GM23338 (cell line): ENCODE measurements at regions not wholly inside any gene's neighbourhood (a gene's known extent, or its start where the extent isn't known, plus 50 kb on each side); places are given as distances from the start of the nearest gene placed in this dataset.

ENCODE experiments used
- ATAC-seq: fragments of 200-7000 bp; cut with Tn5 transposase; 3 replicates; pipeline ENCODE4 v1.9.1; 2020
- DNase-seq: peaks from one replicate; pipeline ENCODE4 v3.0.0-alpha.2; 2015; ENCODE audit warnings: low spot score
- H2AFZ ChIP-seq: fragments of 200-600 bp; sonication (generic); 2 replicates; pipeline ENCODE4 v1.8.0; 2016; ENCODE audit warnings: antibody characterized with exemption, mild to moderate bottlenecking, moderate library complexity
- H3F3A ChIP-seq: fragments of 200-600 bp; sonication (generic); replicated peaks from 2 replicates; pipeline ENCODE4 v1.8.0; 2017; ENCODE audit warnings: antibody characterized with exemption, mixed run types, low read depth
- H3K27ac ChIP-seq: fragments of 200-600 bp; sonication (generic); 2 replicates; pipeline ENCODE4 v1.6.1; 2016; ENCODE audit warnings: low read depth
- H3K27me3 ChIP-seq: fragments of 200-600 bp; sonication (generic); 2 replicates; pipeline ENCODE4 v1.8.0; 2016; ENCODE audit warnings: mild to moderate bottlenecking, mixed run types, moderate library complexity; ENCODE audit not compliant: insufficient read depth
- H3K36me3 ChIP-seq: fragments of 200-600 bp; sonication (generic); 2 replicates; pipeline ENCODE4 v1.8.0; 2016; ENCODE audit warnings: mild to moderate bottlenecking; ENCODE audit not compliant: insufficient read depth
- H3K4me1 ChIP-seq: fragments of 200-600 bp; sonication (generic); 2 replicates; pipeline ENCODE4 v1.8.0; 2016; ENCODE audit warnings: mild to moderate bottlenecking, moderate library complexity; ENCODE audit not compliant: insufficient read depth
- H3K4me2 ChIP-seq: fragments of 200-600 bp; sonication (generic); 2 replicates; pipeline ENCODE4 v1.7.1; 2017; ENCODE audit warnings: mixed run types
- H3K4me3 ChIP-seq: fragments of 200-600 bp; sonication (generic); 2 replicates; pipeline ENCODE4 v1.6.1; 2016; ENCODE audit warnings: mixed run types
- H3K79me2 ChIP-seq: fragments of 200-600 bp; sonication (generic); replicated peaks from 2 replicates; pipeline ENCODE4 v1.8.0; 2017; ENCODE audit warnings: mild to moderate bottlenecking; ENCODE audit not compliant: insufficient read depth
- H3K9me2 ChIP-seq: fragments of 200-600 bp; sonication (generic); 2 replicates; pipeline ENCODE4 v1.8.0; 2017; ENCODE audit not compliant: insufficient read depth
- H4K20me1 ChIP-seq: fragments of 200-600 bp; sonication (generic); replicated peaks from 2 replicates; pipeline ENCODE4 v1.8.0; 2017; ENCODE audit warnings: mild to moderate bottlenecking; ENCODE audit not compliant: insufficient read depth
- H3K27ac Mint-ChIP-seq: 2 replicates; pipeline ENCODE4 v1.8.0; 2020; ENCODE audit warnings: inconsistent platforms, mild to moderate bottlenecking, moderate library complexity, mixed read lengths
- H3K27me3 Mint-ChIP-seq: 3 replicates; pipeline ENCODE4 v1.8.0; 2022; ENCODE audit warnings: low read depth, mild to moderate bottlenecking, moderate library complexity, mixed read lengths, inconsistent platforms; ENCODE audit not compliant: insufficient read depth, poor library complexity
- H3K36me3 Mint-ChIP-seq: 3 replicates; pipeline ENCODE4 v1.8.0; 2021; ENCODE audit warnings: low read depth, mild to moderate bottlenecking, inconsistent platforms, moderate library complexity, mixed read lengths
- H3K4me1 Mint-ChIP-seq: 3 replicates; pipeline ENCODE4 v1.8.0; 2020; ENCODE audit warnings: mild to moderate bottlenecking, inconsistent platforms, mixed read lengths
- H3K4me3 Mint-ChIP-seq: 3 replicates; pipeline ENCODE4 v1.8.0; 2021; ENCODE audit warnings: moderate library complexity, mild to moderate bottlenecking, inconsistent platforms, mixed read lengths
- H3K9me3 Mint-ChIP-seq: 3 replicates; pipeline ENCODE4 v1.8.0; 2020; ENCODE audit warnings: moderate library complexity, mild to moderate bottlenecking, inconsistent platforms, mixed read lengths
- CREB1 ChIP-seq: fragments of 250-450 bp; sonication (Bioruptor Pico); IDR thresholded peaks from 2 replicates; pipeline ENCODE4 v1.5.0; 2020; ENCODE audit warnings: low read depth, mild to moderate bottlenecking, moderate library complexity
- EZH2 ChIP-seq: fragments of 200-600 bp; sonication (generic); IDR thresholded peaks from one replicate; pipeline ENCODE4 v1.8.0; 2017; ENCODE audit warnings: antibody characterized with exemption, mild to moderate bottlenecking, low read depth; ENCODE audit not compliant: unreplicated experiment
- EZH2phosphoT487 ChIP-seq: fragments of 200-600 bp; sonication (generic); IDR thresholded peaks from one replicate; pipeline ENCODE4 v1.8.1; 2018; ENCODE audit warnings: antibody characterized with exemption; ENCODE audit not compliant: unreplicated experiment
- JUNB ChIP-seq: IDR thresholded peaks from one replicate; pipeline ENCODE4 v1.6.1; 2016; ENCODE audit warnings: antibody characterized with exemption; ENCODE audit not compliant: unreplicated experiment
- NANOG ChIP-seq: IDR thresholded peaks from 2 replicates; pipeline ENCODE4 v1.6.1; 2016; ENCODE audit warnings: antibody characterized with exemption, borderline replicate concordance
- POLR2AphosphoS5 ChIP-seq: IDR thresholded peaks from 2 replicates; pipeline ENCODE4 v1.6.1; 2016; ENCODE audit warnings: antibody characterized with exemption, low read depth
- STAT1 ChIP-seq: IDR thresholded peaks from one replicate; pipeline ENCODE4 v1.6.1; 2016; ENCODE audit warnings: antibody characterized with exemption; ENCODE audit not compliant: unreplicated experiment
- ZNF114 ChIP-seq: fragments of 250-450 bp; sonication (Bioruptor Pico); IDR thresholded peaks from 2 replicates; pipeline ENCODE4 v1.5.0; 2020; ENCODE audit warnings: mild to moderate bottlenecking, moderate library complexity
- ZNF331 ChIP-seq: fragments of 250-450 bp; sonication (Bioruptor Pico); IDR thresholded peaks from 2 replicates; pipeline ENCODE4 v1.5.0; 2020; ENCODE audit warnings: low read depth, mild to moderate bottlenecking, moderate library complexity
- TF ChIP-seq, protein P1 (sequence below): fragments of 250-450 bp; sonication (Bioruptor Pico); IDR thresholded peaks from 2 replicates; pipeline ENCODE4 v1.5.0; 2020; ENCODE audit warnings: mild to moderate bottlenecking, moderate library complexity
- TF ChIP-seq, protein P2 (sequence below), 2 experiments: fragments of 200-600 bp in 1 of 2; sonication (generic) in 1 of 2; conservative IDR thresholded peaks; 2 replicates each; pipeline versions ENCODE4 v1.5.1 to v1.6.1; 2016 to 2017; ENCODE audit warnings: antibody characterized with exemption in 2 of 2, low read depth in 2 of 2, mild to moderate bottlenecking in 2 of 2, moderate library complexity in 1 of 2
- TF ChIP-seq, protein P3 (sequence below): IDR thresholded peaks from one replicate; pipeline ENCODE4 v1.6.1; 2018; ENCODE audit warnings: antibody characterized with exemption; ENCODE audit not compliant: unreplicated experiment
- TF ChIP-seq, protein P4 (sequence below): IDR thresholded peaks from 2 replicates; pipeline ENCODE4 v1.6.1; 2016; ENCODE audit warnings: antibody characterized with exemption

DNA sequence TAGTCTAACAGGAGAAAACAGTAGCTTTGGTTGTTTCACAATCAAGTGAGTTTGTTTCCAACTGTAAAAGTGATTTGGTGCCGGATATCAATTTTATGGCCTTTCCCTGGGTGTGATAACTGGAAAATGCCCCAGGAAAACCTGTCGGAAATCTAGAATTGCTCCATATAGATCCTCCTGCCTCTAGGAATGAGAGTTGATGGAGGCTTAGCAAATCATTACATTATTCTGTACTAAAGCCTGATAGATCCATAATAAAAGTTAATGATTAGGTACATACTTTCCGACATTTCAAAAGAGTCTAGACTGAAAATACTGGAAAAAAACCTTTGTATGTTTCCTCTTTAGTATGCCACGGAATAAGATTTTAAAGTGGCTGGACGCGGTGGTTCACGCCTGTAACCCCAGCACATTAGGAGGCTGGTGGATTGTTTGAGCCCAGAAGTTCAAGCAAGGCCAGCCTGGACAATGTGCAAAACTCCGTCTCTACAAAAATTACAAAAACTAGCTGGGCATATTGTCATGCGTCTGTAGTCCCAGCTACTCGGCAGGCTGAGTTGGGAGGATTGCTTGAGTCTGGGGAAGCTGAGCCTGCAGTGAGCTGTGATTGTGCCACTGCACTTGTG lies 70.0 kb upstream of the SLC45A1 start:
- DNase-seq (no peak), ATAC-seq (no peak)
- no peak overlapping the region for H3K27ac Mint-ChIP-seq
- no peaks in the 10 kb centered on the region for H3K9me3 Mint-ChIP-seq
- H4K20me1 ChIP-seq, result no peaks in the 10 kb centered on the region
- H3K36me3 ChIP-seq, result no peaks in the 10 kb centered on the region
- no peaks in the 10 kb centered on the region for H3F3A ChIP-seq
- no peaks in the 10 kb centered on the region for H3K36me3 Mint-ChIP-seq
- H3K4me3 Mint-ChIP-seq, result no peak overlapping the region
- no peaks in the 10 kb centered on the region for H3K9me2 ChIP-seq
- H3K79me2 ChIP-seq, result no peaks in the 10 kb centered on the region
- H3K27ac ChIP-seq, result no peak overlapping the region
- H3K4me3 ChIP-seq, result no peak overlapping the region
- peaks cover 5% of the 10 kb centered on the region for H3K27me3 Mint-ChIP-seq
- H2AFZ ChIP-seq, result no peak overlapping the region
- peaks cover 8% of the 10 kb centered on the region for H3K4me1 Mint-ChIP-seq
- H3K4me2 ChIP-seq, result no peak overlapping the region
- no peaks in the 10 kb centered on the region for H3K4me1 ChIP-seq
- no peak for TF ChIP-seq STAT1
- TF ChIP-seq ZNF114 (CRISPR knock-in tag), result no peak
- TF ChIP-seq, protein P1, sequence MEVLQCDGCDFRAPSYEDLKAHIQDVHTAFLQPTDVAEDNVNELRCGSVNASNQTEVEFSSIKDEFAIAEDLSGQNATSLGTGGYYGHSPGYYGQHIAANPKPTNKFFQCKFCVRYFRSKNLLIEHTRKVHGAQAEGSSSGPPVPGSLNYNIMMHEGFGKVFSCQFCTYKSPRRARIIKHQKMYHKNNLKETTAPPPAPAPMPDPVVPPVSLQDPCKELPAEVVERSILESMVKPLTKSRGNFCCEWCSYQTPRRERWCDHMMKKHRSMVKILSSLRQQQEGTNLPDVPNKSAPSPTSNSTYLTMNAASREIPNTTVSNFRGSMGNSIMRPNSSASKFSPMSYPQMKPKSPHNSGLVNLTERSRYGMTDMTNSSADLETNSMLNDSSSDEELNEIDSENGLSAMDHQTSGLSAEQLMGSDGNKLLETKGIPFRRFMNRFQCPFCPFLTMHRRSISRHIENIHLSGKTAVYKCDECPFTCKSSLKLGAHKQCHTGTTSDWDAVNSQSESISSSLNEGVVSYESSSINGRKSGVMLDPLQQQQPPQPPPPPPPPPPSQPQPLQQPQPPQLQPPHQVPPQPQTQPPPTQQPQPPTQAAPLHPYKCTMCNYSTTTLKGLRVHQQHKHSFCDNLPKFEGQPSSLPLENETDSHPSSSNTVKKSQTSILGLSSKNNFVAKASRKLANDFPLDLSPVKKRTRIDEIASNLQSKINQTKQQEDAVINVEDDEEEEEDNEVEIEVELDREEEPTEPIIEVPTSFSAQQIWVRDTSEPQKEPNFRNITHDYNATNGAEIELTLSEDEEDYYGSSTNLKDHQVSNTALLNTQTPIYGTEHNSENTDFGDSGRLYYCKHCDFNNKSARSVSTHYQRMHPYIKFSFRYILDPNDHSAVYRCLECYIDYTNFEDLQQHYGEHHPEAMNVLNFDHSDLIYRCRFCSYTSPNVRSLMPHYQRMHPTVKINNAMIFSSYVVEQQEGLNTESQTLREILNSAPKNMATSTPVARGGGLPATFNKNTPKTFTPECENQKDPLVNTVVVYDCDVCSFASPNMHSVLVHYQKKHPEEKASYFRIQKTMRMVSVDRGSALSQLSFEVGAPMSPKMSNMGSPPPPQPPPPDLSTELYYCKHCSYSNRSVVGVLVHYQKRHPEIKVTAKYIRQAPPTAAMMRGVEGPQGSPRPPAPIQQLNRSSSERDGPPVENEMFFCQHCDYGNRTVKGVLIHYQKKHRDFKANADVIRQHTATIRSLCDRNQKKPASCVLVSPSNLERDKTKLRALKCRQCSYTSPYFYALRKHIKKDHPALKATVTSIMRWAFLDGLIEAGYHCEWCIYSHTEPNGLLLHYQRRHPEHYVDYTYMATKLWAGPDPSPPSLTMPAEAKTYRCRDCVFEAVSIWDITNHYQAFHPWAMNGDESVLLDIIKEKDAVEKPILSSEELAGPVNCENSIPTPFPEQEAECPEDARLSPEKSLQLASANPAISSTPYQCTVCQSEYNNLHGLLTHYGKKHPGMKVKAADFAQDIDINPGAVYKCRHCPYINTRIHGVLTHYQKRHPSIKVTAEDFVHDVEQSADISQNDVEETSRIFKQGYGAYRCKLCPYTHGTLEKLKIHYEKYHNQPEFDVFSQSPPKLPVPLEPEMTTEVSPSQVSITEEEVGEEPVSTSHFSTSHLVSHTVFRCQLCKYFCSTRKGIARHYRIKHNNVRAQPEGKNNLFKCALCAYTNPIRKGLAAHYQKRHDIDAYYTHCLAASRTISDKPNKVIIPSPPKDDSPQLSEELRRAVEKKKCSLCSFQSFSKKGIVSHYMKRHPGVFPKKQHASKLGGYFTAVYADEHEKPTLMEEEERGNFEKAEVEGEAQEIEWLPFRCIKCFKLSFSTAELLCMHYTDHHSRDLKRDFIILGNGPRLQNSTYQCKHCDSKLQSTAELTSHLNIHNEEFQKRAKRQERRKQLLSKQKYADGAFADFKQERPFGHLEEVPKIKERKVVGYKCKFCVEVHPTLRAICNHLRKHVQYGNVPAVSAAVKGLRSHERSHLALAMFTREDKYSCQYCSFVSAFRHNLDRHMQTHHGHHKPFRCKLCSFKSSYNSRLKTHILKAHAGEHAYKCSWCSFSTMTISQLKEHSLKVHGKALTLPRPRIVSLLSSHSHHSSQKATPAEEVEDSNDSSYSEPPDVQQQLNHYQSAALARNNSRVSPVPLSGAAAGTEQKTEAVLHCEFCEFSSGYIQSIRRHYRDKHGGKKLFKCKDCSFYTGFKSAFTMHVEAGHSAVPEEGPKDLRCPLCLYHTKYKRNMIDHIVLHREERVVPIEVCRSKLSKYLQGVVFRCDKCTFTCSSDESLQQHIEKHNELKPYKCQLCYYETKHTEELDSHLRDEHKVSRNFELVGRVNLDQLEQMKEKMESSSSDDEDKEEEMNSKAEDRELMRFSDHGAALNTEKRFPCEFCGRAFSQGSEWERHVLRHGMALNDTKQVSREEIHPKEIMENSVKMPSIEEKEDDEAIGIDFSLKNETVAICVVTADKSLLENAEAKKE, result no peak
- no peak for TF ChIP-seq EZH2phosphoT487
- TF ChIP-seq, protein P2, sequence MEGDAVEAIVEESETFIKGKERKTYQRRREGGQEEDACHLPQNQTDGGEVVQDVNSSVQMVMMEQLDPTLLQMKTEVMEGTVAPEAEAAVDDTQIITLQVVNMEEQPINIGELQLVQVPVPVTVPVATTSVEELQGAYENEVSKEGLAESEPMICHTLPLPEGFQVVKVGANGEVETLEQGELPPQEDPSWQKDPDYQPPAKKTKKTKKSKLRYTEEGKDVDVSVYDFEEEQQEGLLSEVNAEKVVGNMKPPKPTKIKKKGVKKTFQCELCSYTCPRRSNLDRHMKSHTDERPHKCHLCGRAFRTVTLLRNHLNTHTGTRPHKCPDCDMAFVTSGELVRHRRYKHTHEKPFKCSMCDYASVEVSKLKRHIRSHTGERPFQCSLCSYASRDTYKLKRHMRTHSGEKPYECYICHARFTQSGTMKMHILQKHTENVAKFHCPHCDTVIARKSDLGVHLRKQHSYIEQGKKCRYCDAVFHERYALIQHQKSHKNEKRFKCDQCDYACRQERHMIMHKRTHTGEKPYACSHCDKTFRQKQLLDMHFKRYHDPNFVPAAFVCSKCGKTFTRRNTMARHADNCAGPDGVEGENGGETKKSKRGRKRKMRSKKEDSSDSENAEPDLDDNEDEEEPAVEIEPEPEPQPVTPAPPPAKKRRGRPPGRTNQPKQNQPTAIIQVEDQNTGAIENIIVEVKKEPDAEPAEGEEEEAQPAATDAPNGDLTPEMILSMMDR (conservative IDR thresholded peaks at IDR 0.05; ENCODE audit: low read depth in 2 of 2), result no peak
- no peak for TF ChIP-seq EZH2
- TF ChIP-seq CREB1 (CRISPR knock-in tag), result no peak
- TF ChIP-seq POLR2AphosphoS5, result no peak
- TF ChIP-seq JUNB, result no peak
- TF ChIP-seq, protein P3, sequence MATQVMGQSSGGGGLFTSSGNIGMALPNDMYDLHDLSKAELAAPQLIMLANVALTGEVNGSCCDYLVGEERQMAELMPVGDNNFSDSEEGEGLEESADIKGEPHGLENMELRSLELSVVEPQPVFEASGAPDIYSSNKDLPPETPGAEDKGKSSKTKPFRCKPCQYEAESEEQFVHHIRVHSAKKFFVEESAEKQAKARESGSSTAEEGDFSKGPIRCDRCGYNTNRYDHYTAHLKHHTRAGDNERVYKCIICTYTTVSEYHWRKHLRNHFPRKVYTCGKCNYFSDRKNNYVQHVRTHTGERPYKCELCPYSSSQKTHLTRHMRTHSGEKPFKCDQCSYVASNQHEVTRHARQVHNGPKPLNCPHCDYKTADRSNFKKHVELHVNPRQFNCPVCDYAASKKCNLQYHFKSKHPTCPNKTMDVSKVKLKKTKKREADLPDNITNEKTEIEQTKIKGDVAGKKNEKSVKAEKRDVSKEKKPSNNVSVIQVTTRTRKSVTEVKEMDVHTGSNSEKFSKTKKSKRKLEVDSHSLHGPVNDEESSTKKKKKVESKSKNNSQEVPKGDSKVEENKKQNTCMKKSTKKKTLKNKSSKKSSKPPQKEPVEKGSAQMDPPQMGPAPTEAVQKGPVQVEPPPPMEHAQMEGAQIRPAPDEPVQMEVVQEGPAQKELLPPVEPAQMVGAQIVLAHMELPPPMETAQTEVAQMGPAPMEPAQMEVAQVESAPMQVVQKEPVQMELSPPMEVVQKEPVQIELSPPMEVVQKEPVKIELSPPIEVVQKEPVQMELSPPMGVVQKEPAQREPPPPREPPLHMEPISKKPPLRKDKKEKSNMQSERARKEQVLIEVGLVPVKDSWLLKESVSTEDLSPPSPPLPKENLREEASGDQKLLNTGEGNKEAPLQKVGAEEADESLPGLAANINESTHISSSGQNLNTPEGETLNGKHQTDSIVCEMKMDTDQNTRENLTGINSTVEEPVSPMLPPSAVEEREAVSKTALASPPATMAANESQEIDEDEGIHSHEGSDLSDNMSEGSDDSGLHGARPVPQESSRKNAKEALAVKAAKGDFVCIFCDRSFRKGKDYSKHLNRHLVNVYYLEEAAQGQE, result no peak
- no peak for TF ChIP-seq NANOG
- TF ChIP-seq, protein P4, sequence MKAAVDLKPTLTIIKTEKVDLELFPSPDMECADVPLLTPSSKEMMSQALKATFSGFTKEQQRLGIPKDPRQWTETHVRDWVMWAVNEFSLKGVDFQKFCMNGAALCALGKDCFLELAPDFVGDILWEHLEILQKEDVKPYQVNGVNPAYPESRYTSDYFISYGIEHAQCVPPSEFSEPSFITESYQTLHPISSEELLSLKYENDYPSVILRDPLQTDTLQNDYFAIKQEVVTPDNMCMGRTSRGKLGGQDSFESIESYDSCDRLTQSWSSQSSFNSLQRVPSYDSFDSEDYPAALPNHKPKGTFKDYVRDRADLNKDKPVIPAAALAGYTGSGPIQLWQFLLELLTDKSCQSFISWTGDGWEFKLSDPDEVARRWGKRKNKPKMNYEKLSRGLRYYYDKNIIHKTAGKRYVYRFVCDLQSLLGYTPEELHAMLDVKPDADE, result no peak
- no peak for TF ChIP-seq ZNF331 (CRISPR knock-in tag)
- no peaks in the 10 kb centered on the region for H3K27me3 ChIP-seq
